B cell (primary cell): ENCODE measurements at regions not wholly inside any gene's neighbourhood (a gene's known extent, or its start where the extent isn't known, plus 50 kb on each side); places are given as distances from the start of the nearest gene placed in this dataset.

Experiments used
- EZH2 ChIP-seq: IDR thresholded peaks from 2 replicates; pipeline ENCODE4 v1.6.1; 2012; ENCODE audit warnings: borderline replicate concordance, low read depth, mild to moderate bottlenecking, moderate library complexity, low read length; ENCODE audit not compliant: insufficient read depth, poor library complexity, severe bottlenecking
- TF ChIP-seq, protein P1 (sequence below): fragments of 200-600 bp; IDR thresholded peaks from one replicate; pipeline ENCODE4 v1.8.0; 2022; ENCODE audit warnings: antibody characterized with exemption, mild to moderate bottlenecking

DNA sequence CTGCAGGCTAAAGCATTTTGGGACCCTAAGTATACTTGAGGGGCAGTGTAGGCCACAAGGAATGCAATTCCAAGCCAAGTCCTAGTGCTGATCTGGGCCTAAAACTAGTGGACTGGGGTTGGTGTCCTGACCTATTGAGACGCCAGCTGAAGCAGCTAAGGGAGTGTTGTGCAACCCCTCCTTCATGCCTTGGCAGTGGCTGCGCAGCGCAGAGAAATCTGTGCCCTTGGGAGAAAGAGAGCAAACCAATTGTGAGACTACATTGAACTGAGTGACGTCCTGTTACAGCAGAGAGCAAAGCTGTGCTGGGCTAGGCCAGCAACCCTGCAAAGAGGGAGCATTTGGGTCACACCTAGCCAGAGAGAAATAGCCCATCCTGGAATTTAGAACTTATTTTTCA, 2715.0 kb upstream of the PCDH20 start:
- TF ChIP-seq, protein P1, sequence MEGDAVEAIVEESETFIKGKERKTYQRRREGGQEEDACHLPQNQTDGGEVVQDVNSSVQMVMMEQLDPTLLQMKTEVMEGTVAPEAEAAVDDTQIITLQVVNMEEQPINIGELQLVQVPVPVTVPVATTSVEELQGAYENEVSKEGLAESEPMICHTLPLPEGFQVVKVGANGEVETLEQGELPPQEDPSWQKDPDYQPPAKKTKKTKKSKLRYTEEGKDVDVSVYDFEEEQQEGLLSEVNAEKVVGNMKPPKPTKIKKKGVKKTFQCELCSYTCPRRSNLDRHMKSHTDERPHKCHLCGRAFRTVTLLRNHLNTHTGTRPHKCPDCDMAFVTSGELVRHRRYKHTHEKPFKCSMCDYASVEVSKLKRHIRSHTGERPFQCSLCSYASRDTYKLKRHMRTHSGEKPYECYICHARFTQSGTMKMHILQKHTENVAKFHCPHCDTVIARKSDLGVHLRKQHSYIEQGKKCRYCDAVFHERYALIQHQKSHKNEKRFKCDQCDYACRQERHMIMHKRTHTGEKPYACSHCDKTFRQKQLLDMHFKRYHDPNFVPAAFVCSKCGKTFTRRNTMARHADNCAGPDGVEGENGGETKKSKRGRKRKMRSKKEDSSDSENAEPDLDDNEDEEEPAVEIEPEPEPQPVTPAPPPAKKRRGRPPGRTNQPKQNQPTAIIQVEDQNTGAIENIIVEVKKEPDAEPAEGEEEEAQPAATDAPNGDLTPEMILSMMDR = no peak
- TF ChIP-seq EZH2 = no peak
